Activated T-cell treated with anti-CD3 and anti-CD28 coated beads, Interleukin-2, amount 50 U/mL, for 24 hours (primary cell): ENCODE measurements at regions not wholly inside any gene's neighbourhood (a gene's known extent, or its start where the extent isn't known, plus 50 kb on each side); places are given as distances from the start of the nearest gene placed in this dataset.
"Not testable (repeated sequence)": the region's sequence is repeated elsewhere in the genome, so short reads cannot be mapped to it uniquely, and the experiment has no call there.

ENCODE experiments used
- DNase-seq: peaks from one replicate; pipeline ENCODE4 v3.0.0-alpha.2; 2020
- H3K27ac Mint-ChIP-seq: 2 replicates; pipeline ENCODE4 v1.8.0; 2020; ENCODE audit warnings: mild to moderate bottlenecking, mixed read lengths
- H3K27me3 Mint-ChIP-seq: 2 replicates; pipeline ENCODE4 v1.8.0; 2020; ENCODE audit warnings: mixed read lengths
- H3K36me3 Mint-ChIP-seq: 2 replicates; pipeline ENCODE4 v1.8.0; 2020; ENCODE audit warnings: low read depth, mixed read lengths
- H3K4me1 Mint-ChIP-seq: 2 replicates; pipeline ENCODE4 v1.8.0; 2020; ENCODE audit warnings: low read depth, mixed read lengths
- H3K4me3 Mint-ChIP-seq: 2 replicates; pipeline ENCODE4 v1.8.0; 2020; ENCODE audit warnings: mild to moderate bottlenecking, moderate library complexity, mixed read lengths
- H3K9me3 Mint-ChIP-seq: 2 replicates; pipeline ENCODE4 v1.8.0; 2020; ENCODE audit warnings: mixed read lengths

DNA sequence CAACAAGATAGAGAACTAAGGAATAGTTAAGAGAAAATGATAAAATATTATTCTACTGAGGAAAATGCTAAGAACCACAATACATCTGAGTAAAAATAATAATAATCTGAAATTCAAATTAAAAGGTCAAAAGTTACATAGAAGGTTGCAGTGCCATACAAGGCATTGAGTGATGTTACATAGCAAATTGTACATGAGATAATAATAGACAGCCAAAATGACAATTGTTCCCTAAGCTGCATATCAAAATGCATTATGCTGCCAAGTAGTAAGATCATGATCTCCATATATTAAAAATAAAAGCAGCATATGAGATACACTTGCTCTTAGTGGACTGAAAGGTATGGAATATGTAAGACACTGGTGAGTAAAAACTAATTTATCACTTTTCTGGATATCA lies 547.7 kb downstream of the KCNT2 start:
- DNase-seq = no peak
- H3K4me1 Mint-ChIP-seq = no peaks in the 10 kb centered on the region
- no peak overlapping the region for H3K4me3 Mint-ChIP-seq
- no peaks in the 10 kb centered on the region for H3K36me3 Mint-ChIP-seq
- no peak overlapping the region for H3K27ac Mint-ChIP-seq
- H3K27me3 Mint-ChIP-seq = no peaks in the 10 kb centered on the region
- no peaks in the 10 kb centered on the region for H3K9me3 Mint-ChIP-seq

DNA sequence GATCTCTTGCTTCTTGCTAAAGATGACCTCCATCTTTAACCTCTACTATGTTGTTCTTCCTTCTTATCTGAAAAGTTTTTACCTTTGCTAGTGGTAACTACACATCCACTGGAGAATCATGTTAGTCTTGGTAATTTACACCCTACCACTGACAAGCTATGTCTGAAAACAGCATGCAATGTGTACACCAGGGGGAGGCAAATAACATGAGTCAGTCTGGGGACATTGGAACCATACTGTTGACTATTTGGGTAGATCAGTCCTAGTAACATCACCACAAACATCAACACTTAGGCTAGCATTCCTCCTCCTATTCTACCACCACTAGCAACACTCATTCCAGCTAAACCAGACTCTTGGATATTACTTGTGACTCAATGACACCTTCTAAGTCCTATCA lies 549.0 kb downstream of the KCNT2 start:
- H3K4me3 Mint-ChIP-seq = no peak overlapping the region
- no peaks in the 10 kb centered on the region for H3K4me1 Mint-ChIP-seq
- H3K9me3 Mint-ChIP-seq = no peaks in the 10 kb centered on the region
- DNase-seq = no peak
- no peak overlapping the region for H3K27ac Mint-ChIP-seq
- H3K27me3 Mint-ChIP-seq = no peaks in the 10 kb centered on the region
- no peaks in the 10 kb centered on the region for H3K36me3 Mint-ChIP-seq

DNA sequence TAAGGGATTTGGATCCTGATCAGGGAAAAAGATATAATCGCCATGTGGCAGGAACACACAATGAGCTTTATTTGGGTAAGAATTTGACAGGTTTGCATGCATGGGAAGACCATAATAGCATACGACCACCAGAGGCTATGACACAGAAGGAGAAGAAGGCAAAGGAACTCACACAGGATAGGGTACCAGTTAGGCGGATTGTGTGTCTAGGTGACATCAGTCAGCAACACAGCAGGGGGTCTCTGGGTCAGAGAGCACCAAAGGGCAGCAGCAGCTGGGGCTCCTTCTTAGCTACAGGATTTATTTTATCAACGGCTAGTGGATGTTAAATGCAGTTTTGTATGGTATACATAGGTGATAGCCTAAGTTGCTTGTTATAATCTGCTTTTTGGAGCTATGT lies 551.3 kb downstream of the KCNT2 start:
- no peaks in the 10 kb centered on the region for H3K36me3 Mint-ChIP-seq

DNA sequence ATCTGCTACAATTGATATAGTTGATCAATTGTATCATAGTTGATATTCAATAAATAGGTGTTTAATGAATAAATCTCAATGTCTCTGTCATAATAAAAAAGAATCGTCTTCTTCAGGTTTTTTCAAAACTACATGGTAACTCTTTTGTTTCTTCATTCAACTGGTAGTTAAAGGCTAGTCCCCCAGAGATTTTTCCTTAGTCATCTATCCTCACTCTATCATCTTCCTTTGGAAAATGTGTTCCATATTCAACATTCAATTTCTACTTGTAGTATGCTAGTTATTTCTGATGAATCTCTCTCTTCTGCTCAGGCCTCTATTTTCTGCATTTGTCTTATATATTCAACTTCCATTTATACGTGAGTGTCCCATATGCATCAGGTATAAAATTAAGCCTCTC lies 558.8 kb downstream of the KCNT2 start:
- no peak for DNase-seq
- no peaks in the 10 kb centered on the region for H3K36me3 Mint-ChIP-seq
- no peaks in the 10 kb centered on the region for H3K4me1 Mint-ChIP-seq
- H3K9me3 Mint-ChIP-seq = peaks cover 2% of the 10 kb centered on the region
- H3K27me3 Mint-ChIP-seq = no peaks in the 10 kb centered on the region
- H3K4me3 Mint-ChIP-seq = no peak overlapping the region
- H3K27ac Mint-ChIP-seq = no peak overlapping the region

More for the DNA sequence above, 551.3 kb downstream of the KCNT2 start:
- H3K27ac Mint-ChIP-seq = no peak overlapping the region
- DNase-seq = no peak
- H3K4me1 Mint-ChIP-seq = no peaks in the 10 kb centered on the region
- H3K27me3 Mint-ChIP-seq = no peaks in the 10 kb centered on the region
- no peaks in the 10 kb centered on the region for H3K9me3 Mint-ChIP-seq
- H3K4me3 Mint-ChIP-seq = no peak overlapping the region

DNA sequence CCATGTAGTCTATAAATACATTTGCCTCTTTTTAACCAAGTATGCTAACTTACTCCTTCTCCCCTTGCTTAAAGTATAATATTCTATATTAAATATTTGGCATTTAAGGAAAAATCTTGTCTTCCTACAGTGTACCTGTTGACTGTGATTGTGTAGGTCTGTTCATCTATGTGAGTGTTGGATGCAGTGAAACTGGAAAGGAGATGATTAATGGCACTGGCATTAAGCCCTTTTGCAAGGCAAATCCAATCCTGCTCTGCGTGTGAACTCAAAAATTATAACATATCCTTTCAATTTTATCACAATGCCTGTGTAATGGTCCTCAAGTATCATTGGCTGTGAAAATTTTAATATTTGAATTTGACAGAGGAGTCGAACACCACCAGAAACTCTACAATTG lies 565.0 kb downstream of the KCNT2 start:
- H3K36me3 Mint-ChIP-seq = no peaks in the 10 kb centered on the region
- no peak overlapping the region for H3K4me3 Mint-ChIP-seq
- H3K27ac Mint-ChIP-seq = no peak overlapping the region
- H3K27me3 Mint-ChIP-seq = no peaks in the 10 kb centered on the region
- peaks cover 13% of the 10 kb centered on the region for H3K9me3 Mint-ChIP-seq
- H3K4me1 Mint-ChIP-seq = no peaks in the 10 kb centered on the region
- no peak for DNase-seq

DNA sequence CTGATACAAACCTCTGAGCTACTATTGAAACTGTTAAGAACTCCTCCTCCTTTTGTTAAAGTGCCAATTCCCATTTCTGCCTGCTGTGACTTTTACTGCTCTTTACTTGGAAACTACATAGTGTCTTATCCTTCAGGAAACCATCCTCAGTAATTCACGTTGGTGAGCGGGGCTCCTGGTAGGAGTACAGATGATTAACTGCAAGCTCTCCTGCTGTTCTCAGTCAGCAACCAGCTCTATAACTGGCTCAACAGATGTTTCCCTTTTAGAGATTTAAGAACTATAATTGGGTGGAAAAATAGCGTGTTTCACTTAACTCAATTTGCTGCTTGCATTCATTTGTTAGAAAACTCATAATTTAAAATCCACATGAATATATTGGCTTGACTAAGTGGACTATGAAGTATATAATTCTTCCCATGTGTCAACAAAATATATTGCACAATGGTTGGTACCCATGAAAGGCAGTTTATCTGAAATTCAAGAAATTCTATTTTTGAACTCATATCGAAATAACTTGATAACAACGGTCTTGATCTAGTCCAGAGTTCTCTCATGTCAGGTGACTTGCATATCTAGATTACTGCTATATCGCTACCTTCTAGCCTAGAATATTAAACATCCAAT lies 574.0 kb downstream of the KCNT2 start:
- peaks cover 8% of the 10 kb centered on the region for H3K9me3 Mint-ChIP-seq
- no peaks in the 10 kb centered on the region for H3K4me1 Mint-ChIP-seq
- no peaks in the 10 kb centered on the region for H3K36me3 Mint-ChIP-seq
- no peak overlapping the region for H3K4me3 Mint-ChIP-seq
- DNase-seq = no peak
- no peak overlapping the region for H3K27ac Mint-ChIP-seq
- no peaks in the 10 kb centered on the region for H3K27me3 Mint-ChIP-seq

DNA sequence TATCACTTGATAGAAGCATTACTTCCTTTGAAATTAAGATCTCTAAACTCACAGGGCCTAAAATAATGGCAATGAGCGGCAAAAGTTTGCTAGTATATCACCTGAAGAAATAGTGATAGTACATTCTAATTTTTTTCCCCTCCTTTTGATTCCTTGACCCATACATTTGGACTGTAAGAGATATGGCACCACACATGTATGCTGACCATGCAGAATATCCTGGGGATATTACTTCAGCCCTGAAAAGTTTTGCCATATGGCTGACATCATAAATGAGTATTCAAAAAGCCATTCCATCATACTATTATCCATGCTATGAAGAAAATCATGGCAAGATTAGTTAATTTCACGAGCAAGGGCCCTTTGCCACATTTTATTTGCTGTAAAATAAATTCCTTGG lies 576.9 kb downstream of the KCNT2 start:
- H3K36me3 Mint-ChIP-seq, DNase-seq, H3K9me3 Mint-ChIP-seq, H3K4me1 Mint-ChIP-seq, H3K27me3 Mint-ChIP-seq, H3K4me3 Mint-ChIP-seq, H3K27ac Mint-ChIP-seq: not testable (repeated sequence)

DNA sequence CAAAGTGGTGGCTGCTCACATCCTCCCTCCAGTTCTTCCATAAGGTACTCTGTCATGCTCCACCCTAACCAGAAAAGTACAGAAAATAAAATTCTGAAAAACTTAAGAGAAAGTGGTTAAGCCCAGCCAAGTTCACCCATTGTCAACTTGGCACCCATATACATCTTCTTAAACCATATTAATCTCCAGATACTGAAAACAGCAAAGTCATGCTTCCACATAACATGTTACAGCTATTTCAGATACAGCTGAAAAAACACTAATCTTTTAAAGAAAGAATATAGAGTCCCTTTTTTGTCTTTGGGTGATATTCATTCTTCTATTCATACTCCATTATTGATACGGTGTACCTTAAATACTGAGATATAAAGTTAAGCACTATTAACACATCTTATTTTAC lies 577.8 kb downstream of the KCNT2 start:
- H3K4me1 Mint-ChIP-seq = no peaks in the 10 kb centered on the region
- no peaks in the 10 kb centered on the region for H3K9me3 Mint-ChIP-seq
- H3K27ac Mint-ChIP-seq = no peak overlapping the region
- DNase-seq = no peak
- no peaks in the 10 kb centered on the region for H3K36me3 Mint-ChIP-seq
- H3K4me3 Mint-ChIP-seq = no peak overlapping the region
- H3K27me3 Mint-ChIP-seq = no peaks in the 10 kb centered on the region

DNA sequence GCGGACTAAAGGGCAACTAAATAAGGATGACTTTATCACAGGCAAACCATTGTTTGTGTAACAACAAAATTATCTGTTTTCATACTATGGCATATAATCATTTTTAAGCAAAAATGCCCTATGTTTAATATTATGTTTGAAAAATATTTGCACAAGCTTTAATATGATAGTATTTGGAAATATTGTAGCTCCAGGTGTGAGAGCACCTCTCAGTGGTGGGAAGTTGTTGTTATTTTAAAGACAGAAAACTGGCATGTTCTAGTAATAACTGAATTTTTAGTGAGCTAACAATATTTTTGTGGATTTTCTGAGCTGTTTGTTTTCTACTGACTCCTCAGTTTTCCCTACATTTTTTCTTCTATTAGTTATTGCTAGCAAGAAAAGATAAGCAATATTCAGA lies 578.8 kb downstream of the KCNT2 start:
- Mint-ChIP-seq H3K9me3 (no peaks in the 10 kb centered on the region), H3K27ac (no peak overlapping the region), H3K27me3 (no peaks in the 10 kb centered on the region), H3K4me3 (no peak overlapping the region), H3K4me1 (no peaks in the 10 kb centered on the region), H3K36me3 (no peaks in the 10 kb centered on the region)
- DNase-seq = no peak

DNA sequence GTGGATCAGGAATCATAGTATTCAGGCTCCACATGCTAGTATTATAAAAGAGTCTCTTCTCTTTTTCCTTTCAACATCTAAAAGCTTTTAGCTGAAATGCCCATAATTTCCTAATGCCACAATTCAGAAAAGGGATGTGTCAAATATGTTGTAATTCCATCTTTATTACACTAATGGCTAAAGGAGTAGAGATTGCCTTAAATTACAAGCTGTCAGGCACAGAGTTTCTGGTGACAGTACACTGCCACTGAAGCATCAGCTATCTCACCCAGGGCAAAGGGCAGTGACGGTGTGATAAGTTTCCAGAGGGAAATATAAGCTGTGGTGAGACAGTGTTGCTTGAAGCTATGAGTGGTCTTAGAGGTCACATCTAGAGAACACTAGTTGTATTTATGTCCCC lies 581.1 kb downstream of the KCNT2 start:
- no peak for DNase-seq
- Mint-ChIP-seq H3K4me1 (no peaks in the 10 kb centered on the region), H3K36me3 (no peaks in the 10 kb centered on the region), H3K4me3 (no peak overlapping the region), H3K27ac (no peak overlapping the region), H3K9me3 (no peaks in the 10 kb centered on the region), H3K27me3 (no peaks in the 10 kb centered on the region)

DNA sequence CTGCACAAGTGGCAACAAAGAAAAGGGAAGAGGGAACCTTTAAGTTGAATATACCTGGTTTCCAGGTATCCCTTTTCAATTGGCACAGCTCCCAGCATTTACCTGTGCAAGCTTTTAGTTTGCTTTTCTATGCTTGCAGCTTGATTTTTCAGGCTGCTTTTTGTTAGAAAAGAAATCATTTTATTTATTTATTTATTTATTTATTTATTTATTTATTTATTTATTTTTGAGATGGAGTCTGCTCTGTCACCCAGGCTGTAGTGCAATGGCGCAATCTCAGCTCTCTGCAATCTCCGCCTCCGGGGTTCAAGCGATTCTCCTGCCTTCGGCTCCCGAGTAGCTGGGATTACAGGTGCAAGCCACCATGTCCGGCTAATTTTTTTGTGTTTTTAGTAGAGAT lies 587.1 kb downstream of the KCNT2 start:
- not testable (repeated sequence) for H3K27ac Mint-ChIP-seq, H3K27me3 Mint-ChIP-seq, H3K4me1 Mint-ChIP-seq, H3K4me3 Mint-ChIP-seq, H3K36me3 Mint-ChIP-seq, DNase-seq, H3K9me3 Mint-ChIP-seq

DNA sequence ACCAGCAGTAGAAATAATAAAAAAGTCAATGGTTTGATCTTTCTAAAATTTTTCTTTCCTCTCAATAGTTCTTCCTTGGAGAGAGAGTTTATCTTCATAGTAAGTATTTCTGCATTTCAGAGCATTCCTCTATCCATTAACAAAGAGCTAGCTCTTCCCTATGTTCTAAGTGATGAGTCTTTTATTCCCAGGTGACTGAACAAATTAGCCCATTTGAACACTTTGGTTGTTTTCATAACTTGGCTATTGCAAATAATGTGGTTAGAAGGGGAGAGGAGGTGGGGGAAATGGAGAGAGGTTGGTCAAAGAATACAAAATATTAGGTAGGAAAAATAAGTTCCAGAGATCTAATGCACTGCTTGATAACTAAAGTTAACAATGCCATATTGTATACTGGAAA lies 598.9 kb downstream of the KCNT2 start:
- Mint-ChIP-seq H3K27me3 (no peaks in the 10 kb centered on the region), H3K4me1 (no peaks in the 10 kb centered on the region), H3K9me3 (peaks cover 2% of the 10 kb centered on the region), H3K27ac (no peak overlapping the region), H3K4me3 (no peak overlapping the region), H3K36me3 (no peaks in the 10 kb centered on the region)
- DNase-seq = no peak

DNA sequence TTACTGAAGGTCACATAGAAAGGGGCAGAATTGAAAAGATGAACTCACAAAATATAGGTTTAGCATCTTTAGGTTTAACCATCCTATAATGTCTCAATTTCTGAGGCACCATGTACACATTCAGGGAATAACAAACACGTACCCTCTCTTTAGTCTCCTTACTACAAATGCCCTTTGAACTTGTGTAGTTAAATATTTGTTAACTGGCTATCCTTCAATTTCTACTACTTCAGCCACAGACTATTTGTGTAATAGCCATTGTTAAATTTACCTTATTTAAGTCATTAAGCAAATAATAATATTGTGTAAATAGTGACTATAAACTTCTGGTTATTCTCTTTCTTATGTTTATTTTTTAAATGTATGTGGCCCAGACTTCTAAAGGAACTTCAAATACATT lies 600.5 kb downstream of the KCNT2 start:
- Mint-ChIP-seq H3K27ac (no peak overlapping the region), H3K27me3 (no peaks in the 10 kb centered on the region), H3K9me3 (peaks cover 2% of the 10 kb centered on the region), H3K4me3 (no peak overlapping the region), H3K4me1 (no peaks in the 10 kb centered on the region), H3K36me3 (no peaks in the 10 kb centered on the region)
- DNase-seq = no peak

DNA sequence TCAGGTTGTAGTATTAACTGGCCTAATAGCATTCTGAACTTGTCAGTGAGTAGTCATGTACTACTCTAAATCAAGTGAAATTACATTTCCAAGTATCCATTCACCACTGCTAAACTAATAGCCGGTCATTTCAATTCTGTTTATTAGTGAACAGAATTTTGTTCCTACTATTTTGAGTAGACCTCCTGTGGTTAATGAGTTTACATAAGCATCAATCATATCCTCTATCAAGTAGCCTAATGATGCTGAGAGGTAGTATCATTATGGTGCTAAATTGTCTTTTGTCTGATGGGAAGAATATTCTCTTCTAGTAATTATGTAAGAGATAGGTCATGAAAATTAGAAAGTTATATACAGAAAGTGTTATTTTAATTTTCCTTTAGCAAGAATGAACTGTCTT lies 602.8 kb downstream of the KCNT2 start:
- no peak for DNase-seq
- no peak overlapping the region for H3K4me3 Mint-ChIP-seq
- H3K4me1 Mint-ChIP-seq = no peaks in the 10 kb centered on the region
- H3K36me3 Mint-ChIP-seq = no peaks in the 10 kb centered on the region
- no peak overlapping the region for H3K27ac Mint-ChIP-seq
- H3K9me3 Mint-ChIP-seq = peaks cover 2% of the 10 kb centered on the region
- H3K27me3 Mint-ChIP-seq = no peaks in the 10 kb centered on the region

DNA sequence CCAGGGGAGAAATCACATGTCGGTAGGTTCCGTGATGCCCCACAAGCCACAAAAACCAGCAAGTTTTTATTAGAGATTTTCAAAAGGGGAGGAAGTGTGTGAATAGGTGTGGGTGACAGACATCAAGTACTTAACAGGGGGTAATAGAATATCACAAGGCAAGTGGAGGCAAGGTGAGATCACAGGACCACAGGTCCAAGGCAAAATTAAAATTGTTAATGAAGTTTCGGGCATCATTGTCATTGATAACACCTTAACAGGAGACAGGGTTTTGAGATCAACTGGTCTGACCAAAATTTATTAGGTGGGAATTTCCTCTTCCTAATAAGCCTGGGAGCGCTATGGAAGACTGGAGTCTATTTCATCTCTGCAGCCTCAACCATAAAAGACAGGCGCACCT lies 603.9 kb downstream of the KCNT2 start:
- H3K36me3 Mint-ChIP-seq, H3K27me3 Mint-ChIP-seq, H3K4me1 Mint-ChIP-seq, H3K9me3 Mint-ChIP-seq, H3K27ac Mint-ChIP-seq, DNase-seq, H3K4me3 Mint-ChIP-seq: not testable (repeated sequence)

DNA sequence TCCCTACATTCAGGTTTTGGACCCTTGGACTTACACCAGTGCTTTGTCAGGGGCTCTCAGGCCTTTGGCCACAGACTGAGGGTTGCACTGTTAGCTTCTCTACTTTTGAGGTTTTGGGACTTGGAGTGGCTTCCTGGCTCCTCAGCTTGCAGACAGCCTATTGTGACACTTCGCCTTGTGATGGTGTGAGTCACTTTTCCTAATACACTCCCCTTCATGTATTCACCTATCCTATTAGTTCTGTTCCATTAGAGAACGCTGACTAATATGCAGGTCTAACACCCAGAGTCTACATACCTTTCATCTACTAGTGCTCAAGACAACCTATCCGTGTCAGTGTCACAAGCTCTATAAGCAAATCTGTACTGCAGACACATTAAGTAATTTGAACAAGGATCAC lies 605.3 kb downstream of the KCNT2 start:
- Mint-ChIP-seq H3K27ac (no peak overlapping the region), H3K36me3 (no peaks in the 10 kb centered on the region), H3K4me3 (no peak overlapping the region), H3K4me1 (no peaks in the 10 kb centered on the region), H3K9me3 (no peaks in the 10 kb centered on the region), H3K27me3 (no peaks in the 10 kb centered on the region)
- DNase-seq = no peak
